Type B pancreatic cell (in vitro differentiated cells): ENCODE measurements at regions not wholly inside any gene's neighbourhood (a gene's known extent, or its start where the extent isn't known, plus 50 kb on each side); places are given as distances from the start of the nearest gene placed in this dataset. TPM values are rescaled to one million over a fixed set of nuclear protein-coding genes. Genes with fewer than 3 reads are reported as not detected.

Experiments
- DNase-seq: peaks from one replicate; pipeline ENCODE4 v3.0.0; 2021; ENCODE audit warnings: mixed read lengths; ENCODE audit not compliant: unreplicated experiment; ENCODE audit errors: extremely low spot score
- H3K27ac Mint-ChIP-seq: 2 replicates; pipeline ENCODE4 v1.8.0; 2021; ENCODE audit warnings: mild to moderate bottlenecking, mixed read lengths
- H3K27me3 Mint-ChIP-seq: 2 replicates; pipeline ENCODE4 v1.8.0; 2021; ENCODE audit warnings: mixed read lengths
- H3K36me3 Mint-ChIP-seq: 2 replicates; pipeline ENCODE4 v1.8.0; 2021; ENCODE audit warnings: mixed read lengths
- H3K4me1 Mint-ChIP-seq: one replicate; pipeline ENCODE4 v1.8.0; 2021; ENCODE audit warnings: mixed read lengths; ENCODE audit not compliant: unreplicated experiment
- H3K4me3 Mint-ChIP-seq: 2 replicates; pipeline ENCODE4 v1.8.0; 2021; ENCODE audit warnings: mild to moderate bottlenecking, mixed read lengths
- H3K9me3 Mint-ChIP-seq: 2 replicates; pipeline ENCODE4 v1.8.0; 2021; ENCODE audit warnings: mixed read lengths
- CTCF ChIP-seq: fragments of 200-600 bp; sonication (generic); conservative IDR thresholded peaks from 2 replicates; pipeline ENCODE4 v1.5.0; 2021; ENCODE audit warnings: antibody characterized with exemption, mild to moderate bottlenecking
- microRNA-seq: library from miRNA; unstranded; fragments of <30 nt; microRNA quantifications from one replicate; pipeline ENCODE4, GENCODE V29; 2020

GRCh38 chr20:7820897-7821296 lies 119.4 kb downstream of the HAO1 start:
- Mint-ChIP-seq H3K36me3 (no peaks in the 10 kb centered on the region), H3K4me1 (no peaks in the 10 kb centered on the region), H3K9me3 (no peaks in the 10 kb centered on the region), H3K4me3 (no peak overlapping the region), H3K27me3 (no peaks in the 10 kb centered on the region), H3K27ac (no peak overlapping the region)
- TF ChIP-seq CTCF = no peak
- DNase-seq = no peak

- H3K27ac Mint-ChIP-seq = no peak overlapping the region
- TF ChIP-seq CTCF = no peak
- no peaks in the 10 kb centered on the region for H3K4me1 Mint-ChIP-seq
Observed at GRCh38 chr20:7822772-7823171, 117.5 kb downstream of the HAO1 start.

GRCh38 chr20:7828437-7828836 lies 111.8 kb downstream of the HAO1 start:
- Mint-ChIP-seq H3K4me3 (no peak overlapping the region), H3K36me3 (no peaks in the 10 kb centered on the region), H3K27me3 (no peaks in the 10 kb centered on the region), H3K9me3 (no peaks in the 10 kb centered on the region), H3K27ac (no peak overlapping the region), H3K4me1 (no peaks in the 10 kb centered on the region)
- no peak for DNase-seq
- no peak for TF ChIP-seq CTCF

More at GRCh38 chr20:7822772-7823171, 117.5 kb downstream of the HAO1 start:
- Mint-ChIP-seq H3K36me3 (no peaks in the 10 kb centered on the region), H3K9me3 (no peaks in the 10 kb centered on the region), H3K4me3 (no peak overlapping the region), H3K27me3 (no peaks in the 10 kb centered on the region)
- DNase-seq = no peak

GRCh38 chr20:7829031-7829430 lies 111.2 kb downstream of the HAO1 start:
- TF ChIP-seq CTCF = no peak
- no peak overlapping the region for H3K4me3 Mint-ChIP-seq
- H3K27ac Mint-ChIP-seq = no peak overlapping the region
- H3K27me3 Mint-ChIP-seq = no peaks in the 10 kb centered on the region
- no peaks in the 10 kb centered on the region for H3K4me1 Mint-ChIP-seq
- no peak for DNase-seq
- H3K36me3 Mint-ChIP-seq = no peaks in the 10 kb centered on the region
- H3K9me3 Mint-ChIP-seq = no peaks in the 10 kb centered on the region

GRCh38 chr20:7829776-7830175 lies 110.5 kb downstream of the HAO1 start:
- Mint-ChIP-seq H3K27ac (no peak overlapping the region), H3K4me3 (no peak overlapping the region), H3K4me1 (no peaks in the 10 kb centered on the region), H3K9me3 (no peaks in the 10 kb centered on the region), H3K27me3 (no peaks in the 10 kb centered on the region), H3K36me3 (no peaks in the 10 kb centered on the region)
- TF ChIP-seq CTCF = no peak
- no peak for DNase-seq

Small RNA genes in the stretch of these regions (microRNA-seq; reads per million reads assigned to microRNA genes)
- gene MIR8062 = not detected
